ENCODE measurements at regions not wholly inside any gene's neighbourhood (a gene's known extent, or its start where the extent isn't known, plus 50 kb on each side); places are given as distances from the start of the nearest gene placed in this dataset.

- no peaks in the 10 kb centered on the region for H3K9me2 ChIP-seq (replicated peaks; ENCODE audit: insufficient read depth, low read length)
- no peaks in the 10 kb centered on the region for H4K20me1 ChIP-seq (ENCODE audit: insufficient read depth, low read depth, low read length)
- no peak overlapping the region for H2AFZ ChIP-seq (ENCODE audit: low read length)
- no peak overlapping the region for H3K4me2 ChIP-seq (ENCODE audit: low read depth, low read length, poor library complexity, severe bottlenecking)
- H3K27ac ChIP-seq (ENCODE audit: low read length) = no peak overlapping the region
- DNase-seq = no peak
- H3K9me3 ChIP-seq (ENCODE audit: low read length) = no peaks in the 10 kb centered on the region
- H3K4me1 ChIP-seq (ENCODE audit: low read length) = peaks cover 10% of the 10 kb centered on the region
- H3K9ac ChIP-seq (ENCODE audit: low read length) = no peak overlapping the region
- H3K79me2 ChIP-seq (ENCODE audit: low read length) = no peaks in the 10 kb centered on the region
- H3K27me3 ChIP-seq (ENCODE audit: low read length) = no peaks in the 10 kb centered on the region
- no peaks in the 10 kb centered on the region for H3K36me3 ChIP-seq (ENCODE audit: insufficient read depth, low read length)
- H3K4me3 ChIP-seq (ENCODE audit: low read length) = no peak overlapping the region
Observed at GRCh38 chr15:59862191-59863155, 141.6 kb upstream of the FOXB1 start.

- Histone ChIP-seq H2AFZ (ENCODE audit: low read length) (no peak overlapping the region), H3K9me2 (replicated peaks; ENCODE audit: insufficient read depth, low read length) (no peaks in the 10 kb centered on the region), H3K27me3 (ENCODE audit: low read length) (no peaks in the 10 kb centered on the region), H3K4me1 (ENCODE audit: low read length) (no peaks in the 10 kb centered on the region), H3K9ac (ENCODE audit: low read length) (no peak overlapping the region), H3K36me3 (ENCODE audit: insufficient read depth, low read length) (no peaks in the 10 kb centered on the region), H3K4me3 (ENCODE audit: low read length) (no peak overlapping the region), H4K20me1 (ENCODE audit: insufficient read depth, low read depth, low read length) (no peaks in the 10 kb centered on the region), H3K9me3 (ENCODE audit: low read length) (no peaks in the 10 kb centered on the region), H3K27ac (ENCODE audit: low read length) (no peak overlapping the region), H3K4me2 (ENCODE audit: low read depth, low read length, poor library complexity, severe bottlenecking) (no peak overlapping the region), H3K79me2 (ENCODE audit: low read length) (no peaks in the 10 kb centered on the region)
- no peak for DNase-seq
Observed at GRCh38 chr15:59847968-59848367, 156.1 kb upstream of the FOXB1 start.

- Histone ChIP-seq H3K27ac (ENCODE audit: low read length) (no peak overlapping the region), H3K9me2 (replicated peaks; ENCODE audit: insufficient read depth, low read length) (no peaks in the 10 kb centered on the region), H3K9ac (ENCODE audit: low read length) (no peak overlapping the region), H3K36me3 (ENCODE audit: insufficient read depth, low read length) (no peaks in the 10 kb centered on the region), H3K4me2 (ENCODE audit: low read depth, low read length, poor library complexity, severe bottlenecking) (no peak overlapping the region), H3K4me3 (ENCODE audit: low read length) (no peak overlapping the region), H2AFZ (ENCODE audit: low read length) (no peak overlapping the region), H3K4me1 (ENCODE audit: low read length) (no peaks in the 10 kb centered on the region), H3K9me3 (ENCODE audit: low read length) (no peaks in the 10 kb centered on the region), H3K27me3 (ENCODE audit: low read length) (no peaks in the 10 kb centered on the region), H3K79me2 (ENCODE audit: low read length) (no peaks in the 10 kb centered on the region), H4K20me1 (ENCODE audit: insufficient read depth, low read depth, low read length) (no peaks in the 10 kb centered on the region)
- no peak for DNase-seq
Observed at GRCh38 chr15:59845942-59846499, 156.9 kb upstream of the BNIP2 start.

- no peak for DNase-seq
- Histone ChIP-seq H3K36me3 (ENCODE audit: insufficient read depth, low read length) (no peaks in the 10 kb centered on the region), H3K9ac (ENCODE audit: low read length) (no peak overlapping the region), H4K20me1 (ENCODE audit: insufficient read depth, low read depth, low read length) (no peaks in the 10 kb centered on the region), H3K9me3 (ENCODE audit: low read length) (no peaks in the 10 kb centered on the region), H3K4me1 (ENCODE audit: low read length) (no peaks in the 10 kb centered on the region), H3K4me2 (ENCODE audit: low read depth, low read length, poor library complexity, severe bottlenecking) (no peak overlapping the region), H3K27me3 (ENCODE audit: low read length) (no peaks in the 10 kb centered on the region), H3K4me3 (ENCODE audit: low read length) (no peak overlapping the region), H3K79me2 (ENCODE audit: low read length) (no peaks in the 10 kb centered on the region), H3K9me2 (replicated peaks; ENCODE audit: insufficient read depth, low read length) (no peaks in the 10 kb centered on the region), H2AFZ (ENCODE audit: low read length) (no peak overlapping the region), H3K27ac (ENCODE audit: low read length) (no peak overlapping the region)
Observed at GRCh38 chr15:59843609-59844008, 154.5 kb upstream of the BNIP2 start.

- H2AFZ ChIP-seq (ENCODE audit: low read length) = no peak overlapping the region
- H3K9ac ChIP-seq (ENCODE audit: low read length) = no peak overlapping the region
Observed at GRCh38 chr15:59841036-59841435, 151.9 kb upstream of the BNIP2 start.

GRCh38 chr15:59839906-59840305 is 150.8 kb upstream of the BNIP2 start:
- Histone ChIP-seq H3K4me3 (ENCODE audit: low read length) (no peak overlapping the region), H3K79me2 (ENCODE audit: low read length) (no peaks in the 10 kb centered on the region), H3K4me1 (ENCODE audit: low read length) (no peaks in the 10 kb centered on the region), H3K9ac (ENCODE audit: low read length) (no peak overlapping the region), H3K4me2 (ENCODE audit: low read depth, low read length, poor library complexity, severe bottlenecking) (no peak overlapping the region), H3K27ac (ENCODE audit: low read length) (no peak overlapping the region), H3K9me2 (replicated peaks; ENCODE audit: insufficient read depth, low read length) (no peaks in the 10 kb centered on the region), H3K9me3 (ENCODE audit: low read length) (no peaks in the 10 kb centered on the region), H3K36me3 (ENCODE audit: insufficient read depth, low read length) (no peaks in the 10 kb centered on the region), H2AFZ (ENCODE audit: low read length) (no peak overlapping the region), H4K20me1 (ENCODE audit: insufficient read depth, low read depth, low read length) (no peaks in the 10 kb centered on the region), H3K27me3 (ENCODE audit: low read length) (no peaks in the 10 kb centered on the region)
- no peak for DNase-seq

More at GRCh38 chr15:59841036-59841435, 151.9 kb upstream of the BNIP2 start:
- no peaks in the 10 kb centered on the region for H3K9me3 ChIP-seq (ENCODE audit: low read length)
- no peak overlapping the region for H3K4me3 ChIP-seq (ENCODE audit: low read length)
- DNase-seq = no peak
- H3K4me2 ChIP-seq (ENCODE audit: low read depth, low read length, poor library complexity, severe bottlenecking) = no peak overlapping the region
- H3K27me3 ChIP-seq (ENCODE audit: low read length) = no peaks in the 10 kb centered on the region
- no peaks in the 10 kb centered on the region for H3K4me1 ChIP-seq (ENCODE audit: low read length)
- H3K9me2 ChIP-seq (replicated peaks; ENCODE audit: insufficient read depth, low read length) = no peaks in the 10 kb centered on the region
- no peaks in the 10 kb centered on the region for H3K79me2 ChIP-seq (ENCODE audit: low read length)
- no peaks in the 10 kb centered on the region for H4K20me1 ChIP-seq (ENCODE audit: insufficient read depth, low read depth, low read length)
- H3K27ac ChIP-seq (ENCODE audit: low read length) = no peak overlapping the region
- no peaks in the 10 kb centered on the region for H3K36me3 ChIP-seq (ENCODE audit: insufficient read depth, low read length)

GRCh38 chr15:59838900-59839299 is 149.8 kb upstream of the BNIP2 start:
- Histone ChIP-seq H3K27me3 (ENCODE audit: low read length) (no peaks in the 10 kb centered on the region), H3K9me2 (replicated peaks; ENCODE audit: insufficient read depth, low read length) (no peaks in the 10 kb centered on the region), H2AFZ (ENCODE audit: low read length) (no peak overlapping the region), H3K4me2 (ENCODE audit: low read depth, low read length, poor library complexity, severe bottlenecking) (no peak overlapping the region), H3K9ac (ENCODE audit: low read length) (no peak overlapping the region), H3K79me2 (ENCODE audit: low read length) (no peaks in the 10 kb centered on the region), H3K4me1 (ENCODE audit: low read length) (no peaks in the 10 kb centered on the region), H3K36me3 (ENCODE audit: insufficient read depth, low read length) (no peaks in the 10 kb centered on the region), H3K4me3 (ENCODE audit: low read length) (no peak overlapping the region), H3K9me3 (ENCODE audit: low read length) (no peaks in the 10 kb centered on the region), H3K27ac (ENCODE audit: low read length) (no peak overlapping the region), H4K20me1 (ENCODE audit: insufficient read depth, low read depth, low read length) (no peaks in the 10 kb centered on the region)
- DNase-seq = no peak

- H3K4me2 ChIP-seq (ENCODE audit: low read depth, low read length, poor library complexity, severe bottlenecking) = no peak overlapping the region
- no peaks in the 10 kb centered on the region for H4K20me1 ChIP-seq (ENCODE audit: insufficient read depth, low read depth, low read length)
- H3K4me1 ChIP-seq (ENCODE audit: low read length) = no peaks in the 10 kb centered on the region
- H3K27me3 ChIP-seq (ENCODE audit: low read length) = no peaks in the 10 kb centered on the region
- H3K36me3 ChIP-seq (ENCODE audit: insufficient read depth, low read length) = no peaks in the 10 kb centered on the region
- no peak overlapping the region for H2AFZ ChIP-seq (ENCODE audit: low read length)
- no peaks in the 10 kb centered on the region for H3K9me2 ChIP-seq (replicated peaks; ENCODE audit: insufficient read depth, low read length)
- DNase-seq = no peak
- H3K9me3 ChIP-seq (ENCODE audit: low read length) = no peaks in the 10 kb centered on the region
- H3K79me2 ChIP-seq (ENCODE audit: low read length) = no peaks in the 10 kb centered on the region
- no peak overlapping the region for H3K27ac ChIP-seq (ENCODE audit: low read length)
- H3K9ac ChIP-seq (ENCODE audit: low read length) = no peak overlapping the region
- no peak overlapping the region for H3K4me3 ChIP-seq (ENCODE audit: low read length)
Observed at GRCh38 chr15:59835776-59836175, 146.7 kb upstream of the BNIP2 start.

Data from Karpas-422 (cell line).